CD4-positive, alpha-beta T cell treated with Interferon gamma for 1 hour (primary cell): ENCODE measurements at regions not wholly inside any gene's neighbourhood (a gene's known extent, or its start where the extent isn't known, plus 50 kb on each side); places are given as distances from the start of the nearest gene placed in this dataset.
A peak's percentile ranks its signal among the peaks of the same experiment; 100 is the strongest.

Experiments
- DNase-seq: peaks from one replicate; pipeline ENCODE4 v3.0.0-alpha.2; 2020

DNA sequence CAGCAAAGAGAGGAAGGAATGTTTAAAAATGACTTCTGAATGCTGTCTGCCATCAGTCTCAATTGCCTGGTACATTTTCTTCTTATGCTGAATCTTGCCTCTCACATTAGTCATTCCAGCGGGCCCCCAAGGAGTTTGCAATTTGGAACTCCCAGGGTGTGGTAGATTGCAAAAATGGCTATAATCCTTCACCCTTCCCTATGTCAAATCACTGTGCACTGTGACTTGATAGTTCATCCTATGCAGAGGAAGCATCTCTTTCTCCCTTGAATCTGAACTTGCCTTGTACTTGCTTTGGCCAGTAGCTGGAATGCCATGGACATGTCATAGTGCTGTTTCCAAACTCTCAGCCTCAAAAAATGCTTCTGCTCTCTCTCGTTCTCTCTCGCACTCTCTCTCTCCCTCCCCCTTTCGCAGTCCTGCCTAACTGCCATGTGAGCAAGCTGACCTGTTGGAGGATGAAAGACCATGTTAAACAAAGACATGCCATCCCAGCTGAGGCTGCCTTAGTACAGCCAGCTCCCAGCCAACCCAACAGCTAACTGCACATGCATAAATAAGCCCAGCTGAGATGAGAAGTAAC lies 284.0 kb upstream of the TLE4 start:
- no peak for DNase-seq

DNA sequence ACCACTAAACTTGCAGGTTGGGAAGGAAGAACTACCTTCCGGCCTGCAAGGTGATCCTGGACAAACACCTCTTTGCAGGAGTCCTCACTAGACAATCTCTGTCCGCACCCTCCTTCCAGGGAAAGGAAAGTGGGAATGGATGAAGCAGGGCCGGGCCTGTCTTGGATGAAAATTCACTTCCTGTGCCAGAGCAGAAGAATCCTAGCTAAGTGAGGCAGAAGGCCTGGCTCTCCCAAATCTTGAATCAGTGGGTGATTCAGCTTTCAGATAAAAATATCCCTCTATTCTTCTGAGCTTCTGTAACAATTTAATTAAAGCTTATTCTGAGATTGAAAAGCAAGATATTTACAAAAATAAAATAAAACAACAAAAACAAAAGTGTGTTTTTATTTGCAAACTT lies 281.9 kb upstream of the TLE4 start:
- DNase-seq, result no peak

DNA sequence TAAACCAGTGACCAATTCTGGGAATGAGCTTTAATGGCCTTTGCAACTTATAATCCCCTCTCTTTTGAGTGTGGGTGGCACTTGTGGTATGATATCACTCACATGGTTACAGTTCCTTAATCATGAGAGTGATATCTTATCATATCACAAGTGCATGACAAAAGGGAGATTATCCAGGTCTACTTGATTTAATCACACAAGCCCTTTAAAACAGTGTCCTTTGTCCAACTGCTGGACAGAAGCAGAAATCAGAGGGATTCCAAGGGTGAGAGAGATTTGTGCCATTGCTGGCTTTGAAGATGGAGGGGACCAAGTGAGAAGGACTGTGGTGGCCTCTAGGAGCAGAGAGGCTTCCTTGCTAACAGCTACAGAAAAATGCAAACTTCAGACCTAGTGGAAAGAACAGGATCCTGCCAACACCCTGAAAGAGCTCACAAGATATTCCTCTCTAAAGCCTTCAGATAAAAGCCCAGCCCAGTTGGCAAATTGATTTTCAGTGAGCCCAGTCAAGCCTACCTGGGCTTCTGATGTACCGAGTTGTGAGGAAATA lies 279.0 kb upstream of the TLE4 start:
- no peak for DNase-seq

DNA sequence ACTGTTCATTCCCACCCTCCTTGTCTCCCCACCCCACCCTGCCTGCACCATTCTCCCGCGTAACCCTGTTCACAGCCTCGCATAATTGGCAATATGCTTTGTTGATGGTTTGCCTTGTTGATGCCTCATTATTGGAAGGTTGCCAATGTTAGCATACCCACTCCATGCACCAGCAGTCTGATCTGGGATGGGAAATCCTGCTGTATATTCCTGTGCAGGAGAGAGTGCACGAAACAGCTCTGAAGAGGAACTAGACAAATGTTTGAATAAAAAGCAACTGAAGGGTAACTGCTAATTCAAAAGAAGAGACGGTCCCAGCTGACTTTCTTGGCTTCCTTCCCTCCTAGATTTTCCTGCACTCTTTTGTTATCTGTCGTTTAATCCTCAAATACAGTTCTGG lies 271.7 kb upstream of the TLE4 start:
- no peak for DNase-seq

DNA sequence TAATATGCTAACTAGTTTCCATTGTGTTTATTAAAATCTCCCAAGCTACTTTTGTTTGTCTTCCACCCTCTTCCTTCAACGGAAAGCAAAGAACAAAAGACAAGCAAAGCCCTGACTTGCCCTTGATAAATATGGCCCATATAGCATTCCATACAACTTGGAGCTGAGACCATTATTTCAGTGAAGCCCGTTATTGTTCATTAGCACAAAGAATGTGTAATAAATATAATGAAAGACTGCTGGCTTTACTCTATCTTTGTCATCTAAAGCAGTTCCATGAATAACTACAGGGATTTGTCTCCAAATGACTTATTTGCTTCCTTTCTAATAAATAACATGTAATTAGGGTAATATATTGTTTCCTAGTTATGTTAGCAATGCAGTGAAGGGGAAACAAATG lies 270.7 kb upstream of the TLE4 start:
- no peak for DNase-seq

DNA sequence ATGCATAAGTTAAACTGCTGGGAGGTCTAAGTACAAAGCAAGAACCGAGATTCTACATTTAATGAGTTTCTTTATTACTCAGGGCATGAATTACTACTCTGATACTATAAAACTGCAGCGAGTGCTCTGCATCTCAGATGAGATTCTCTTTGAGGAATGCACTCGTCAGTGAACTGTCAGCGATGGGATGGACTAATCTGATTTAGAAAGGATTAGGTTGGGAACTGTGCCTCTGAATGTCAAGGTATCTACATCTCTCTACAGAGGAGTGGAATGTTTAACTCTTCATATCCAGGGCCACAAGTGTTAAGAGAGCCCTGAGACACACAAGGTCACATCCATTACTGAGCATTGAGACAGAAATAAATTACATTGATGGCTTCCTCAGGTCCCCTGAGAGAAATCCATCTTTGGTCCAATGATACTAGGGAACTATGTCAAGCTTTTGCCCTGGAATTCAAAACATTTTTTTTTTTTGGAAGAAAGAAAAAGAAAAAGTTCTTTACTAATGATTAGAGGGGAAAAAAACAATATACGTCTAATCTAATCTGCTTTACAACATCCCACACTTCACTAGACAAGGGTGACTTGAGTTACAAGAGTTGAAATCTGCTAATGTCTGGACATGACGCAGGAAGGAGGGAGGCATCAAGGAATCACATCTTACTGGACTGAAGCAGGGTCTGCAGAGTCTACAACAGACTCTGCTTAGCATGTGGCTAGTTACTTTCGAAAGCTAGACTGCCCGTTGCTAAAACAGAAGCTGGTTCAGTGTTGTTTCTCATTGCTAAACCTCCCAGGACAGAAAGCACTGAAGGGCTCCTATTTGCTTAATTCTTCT lies 270.0 kb upstream of the TLE4 start:
- no peak for DNase-seq

DNA sequence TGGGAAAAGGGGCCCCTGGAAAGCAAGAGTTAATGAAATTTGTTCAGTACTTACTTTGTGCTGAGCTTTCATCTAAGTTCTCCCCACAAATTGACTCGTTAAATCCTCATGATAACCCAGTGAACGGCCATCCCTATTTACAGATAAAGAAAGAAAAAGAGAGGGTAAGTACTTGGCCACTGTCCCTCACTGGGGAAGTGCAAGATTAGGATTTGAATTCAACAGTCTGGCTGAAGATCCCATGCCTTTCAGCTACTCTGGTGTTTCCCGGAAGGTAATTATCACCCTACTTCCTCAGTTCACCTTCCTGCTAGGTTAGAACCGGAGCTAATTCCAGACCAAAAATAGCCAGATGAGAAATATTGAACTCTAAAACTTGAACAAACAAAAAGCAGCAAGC lies 269.2 kb upstream of the TLE4 start:
- no peak for DNase-seq

DNA sequence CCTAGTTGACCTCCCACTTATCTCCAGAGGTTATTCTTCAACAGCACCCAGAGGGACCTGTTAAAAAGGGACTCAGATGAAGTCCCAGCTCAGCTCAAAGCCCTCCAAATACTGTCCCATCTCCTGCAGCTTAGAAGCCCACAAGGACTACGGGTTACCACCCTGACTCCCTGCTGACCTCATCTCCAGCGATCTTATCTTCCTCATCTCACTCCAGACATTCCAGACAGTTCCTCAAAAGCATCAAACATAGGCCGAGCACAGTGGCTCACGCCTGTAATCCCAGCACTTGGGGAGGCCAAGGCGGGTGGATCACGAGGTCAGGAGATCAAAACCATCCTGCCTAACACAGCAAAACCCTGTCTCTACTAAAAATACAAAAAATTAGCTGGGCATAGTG lies 263.8 kb upstream of the TLE4 start:
- DNase-seq, result no peak

DNA sequence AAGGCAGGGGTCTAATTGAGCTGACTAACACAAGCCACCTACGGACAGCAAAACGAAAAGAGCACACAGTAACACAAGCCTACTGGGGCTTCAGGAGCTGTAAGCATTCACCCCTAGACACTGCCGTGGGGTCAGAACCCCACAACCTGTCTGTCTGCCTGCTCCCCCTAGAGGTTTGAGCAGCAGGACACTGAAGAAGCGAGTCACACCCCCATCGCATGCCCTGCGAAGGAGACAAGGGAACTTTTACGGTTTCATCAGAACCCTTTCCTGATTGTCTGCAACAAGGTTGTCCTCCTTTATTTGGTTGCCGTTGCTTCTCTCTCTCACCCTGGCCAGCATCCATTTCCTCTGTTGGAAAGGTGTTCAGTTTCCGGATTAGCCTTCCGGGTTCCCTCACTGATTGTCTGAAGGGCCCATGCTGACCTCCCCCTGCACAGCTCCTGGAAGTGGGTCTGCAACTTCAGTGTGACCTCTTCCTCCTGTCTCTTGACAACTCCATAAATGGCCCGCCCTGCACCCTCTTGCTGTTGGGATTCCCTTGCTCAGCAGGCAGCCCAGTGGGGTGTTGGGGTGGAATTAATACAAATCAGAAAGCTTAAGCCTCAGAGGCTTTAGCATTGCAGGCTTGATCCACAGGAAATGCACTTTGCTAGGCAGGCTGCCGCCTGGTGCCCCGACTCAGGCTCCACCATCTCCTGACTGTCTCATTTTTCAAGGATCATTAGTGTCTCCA lies 258.9 kb upstream of the TLE4 start:
- no peak for DNase-seq

DNA sequence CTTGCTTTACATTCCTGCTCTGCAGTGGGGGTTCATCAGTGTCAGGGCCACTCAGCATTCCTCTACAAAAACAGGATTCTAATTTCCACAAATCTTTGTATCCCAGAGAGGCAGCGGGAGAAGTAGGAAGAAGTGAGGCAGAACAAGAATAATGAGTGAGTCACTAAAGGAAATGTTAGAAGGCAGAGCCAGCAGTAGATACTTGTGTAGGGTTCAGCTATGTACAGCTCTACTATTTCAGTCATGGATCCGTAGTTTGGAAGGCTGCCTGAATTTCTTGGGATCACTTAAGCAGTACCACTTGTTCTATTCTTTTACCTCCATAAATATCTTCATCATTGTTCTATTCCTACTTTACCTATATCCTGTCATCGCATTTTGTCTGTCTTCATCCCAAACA lies 246.3 kb upstream of the TLE4 start:
- DNase-seq, result no peak

DNA sequence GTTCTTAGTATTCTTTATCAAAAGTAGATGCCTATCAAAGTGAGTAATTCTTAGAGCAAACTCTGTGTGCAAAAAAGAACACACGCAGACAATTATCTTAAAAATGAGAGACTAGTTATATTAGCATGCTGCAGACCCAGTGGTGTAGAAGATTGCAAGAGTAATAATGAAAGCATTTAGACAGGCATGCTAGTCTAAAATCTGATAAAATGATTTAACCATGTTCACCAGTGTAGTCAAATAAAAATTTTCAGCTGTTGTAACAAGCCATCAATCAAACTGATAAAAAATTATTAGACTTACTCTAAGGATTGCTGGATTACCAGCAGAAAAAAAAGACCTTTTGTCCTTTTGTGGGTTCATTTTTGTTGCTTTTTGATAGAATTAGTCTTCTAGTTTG lies 241.9 kb upstream of the TLE4 start:
- no peak for DNase-seq

DNA sequence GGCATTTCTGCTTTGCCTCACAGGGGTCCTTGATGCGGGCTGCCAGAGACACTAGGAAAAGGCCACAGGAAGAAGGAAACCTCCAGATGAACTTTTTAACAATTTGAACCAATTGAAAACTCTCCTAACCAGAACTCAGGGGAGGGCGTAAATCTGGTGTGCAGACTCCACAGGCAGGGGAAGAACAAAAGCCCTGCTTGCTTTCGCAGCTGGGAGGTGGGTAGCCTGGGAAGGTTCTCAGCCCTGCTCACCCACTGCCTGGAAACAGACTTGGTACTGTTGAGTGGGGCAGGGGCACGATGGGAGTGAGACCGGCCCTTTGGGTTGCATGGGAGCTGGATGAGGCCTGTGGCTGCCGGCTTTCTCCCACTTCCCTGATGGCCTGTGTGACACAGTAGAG lies 237.8 kb upstream of the TLE4 start:
- no peak for DNase-seq

DNA sequence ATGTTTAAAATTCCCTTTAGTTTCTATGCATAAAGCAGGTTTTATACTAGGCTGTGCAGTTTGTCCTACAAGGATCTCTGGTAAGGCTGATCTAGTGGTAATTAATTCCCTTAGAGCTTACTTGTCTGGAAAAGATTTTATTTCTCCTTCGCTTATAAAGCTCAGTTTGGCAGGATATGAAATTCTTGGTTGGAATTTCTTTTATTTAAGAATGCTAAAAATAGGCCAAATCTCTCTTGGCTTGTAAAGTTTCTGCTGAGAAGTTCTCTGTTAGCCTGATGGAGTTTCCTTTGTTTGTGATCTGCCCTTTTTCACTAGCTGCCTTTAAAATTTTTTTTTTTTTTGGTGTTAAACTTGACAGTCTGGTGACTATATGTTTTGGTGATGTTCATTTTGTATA lies 237.1 kb upstream of the TLE4 start:
- DNase-seq, result no peak

DNA sequence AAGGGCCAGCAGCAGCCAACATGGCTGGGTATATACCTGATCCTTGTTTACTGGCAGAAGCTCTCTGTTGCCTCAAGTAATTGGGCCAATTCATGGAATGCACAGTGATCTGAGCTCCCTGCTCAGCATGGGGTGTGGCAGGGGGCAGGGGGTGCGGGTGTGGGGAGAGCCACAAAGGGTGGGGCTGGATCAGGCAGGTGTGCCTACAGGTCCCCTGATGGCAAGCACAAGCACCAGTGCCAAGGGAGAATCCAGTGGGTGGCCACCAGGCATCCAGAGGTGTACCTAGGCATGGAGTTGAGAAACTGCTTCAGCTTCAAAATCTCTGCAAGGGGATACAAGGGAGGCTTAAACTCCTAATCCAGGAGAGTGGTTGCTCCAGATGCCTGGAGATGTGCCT lies 235.8 kb upstream of the TLE4 start:
- DNase-seq, result no peak

DNA sequence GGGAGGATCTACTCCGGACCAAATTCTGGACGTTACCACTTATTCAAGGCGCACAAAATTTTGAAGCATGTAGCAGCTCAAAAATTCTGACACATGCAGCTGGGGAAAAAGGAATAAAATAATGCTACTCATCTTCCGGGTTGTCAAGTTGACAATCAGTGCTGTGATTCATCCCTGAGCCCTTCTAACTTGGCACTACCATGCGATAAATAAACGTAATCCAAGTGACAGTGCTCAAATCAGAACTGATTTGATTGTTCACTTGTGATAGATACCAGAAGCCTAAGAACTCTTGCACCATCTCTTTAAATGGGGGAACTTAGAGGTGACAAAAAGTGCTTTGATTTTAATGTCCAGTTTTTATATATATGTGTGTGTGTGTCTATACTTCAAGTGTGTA lies 230.2 kb upstream of the TLE4 start:
- DNase-seq, result no peak

DNA sequence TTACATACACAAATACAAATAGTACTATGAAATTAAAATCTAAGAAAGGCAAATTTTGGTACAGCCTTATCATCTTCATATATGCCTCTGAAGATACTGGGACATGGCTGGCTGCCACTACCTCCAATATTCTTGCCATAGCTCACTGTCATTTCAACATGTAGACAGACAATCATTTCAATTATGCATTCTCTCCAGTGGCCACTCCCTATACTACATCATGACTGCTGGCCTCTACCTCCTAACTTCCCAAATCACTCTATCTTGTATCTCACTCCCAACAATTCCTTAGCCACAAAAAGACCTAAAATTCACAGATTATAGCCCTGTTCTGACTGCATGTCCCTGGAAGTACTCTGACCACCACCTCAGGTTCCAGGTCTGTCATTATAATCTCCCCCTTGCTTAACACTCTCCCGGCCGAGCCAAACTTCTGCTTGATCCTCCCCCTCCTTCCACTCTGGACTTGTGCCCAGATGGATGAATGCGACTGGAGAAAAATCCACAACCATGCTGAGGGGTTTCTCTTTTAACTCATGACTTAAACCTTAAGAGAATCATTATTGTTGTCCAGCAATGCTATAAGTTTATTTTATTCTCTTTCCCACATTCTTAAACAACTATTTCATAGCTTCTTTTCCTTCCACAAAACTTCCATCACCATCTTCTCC lies 225.3 kb upstream of the TLE4 start:
- DNase-seq, result no peak

DNA sequence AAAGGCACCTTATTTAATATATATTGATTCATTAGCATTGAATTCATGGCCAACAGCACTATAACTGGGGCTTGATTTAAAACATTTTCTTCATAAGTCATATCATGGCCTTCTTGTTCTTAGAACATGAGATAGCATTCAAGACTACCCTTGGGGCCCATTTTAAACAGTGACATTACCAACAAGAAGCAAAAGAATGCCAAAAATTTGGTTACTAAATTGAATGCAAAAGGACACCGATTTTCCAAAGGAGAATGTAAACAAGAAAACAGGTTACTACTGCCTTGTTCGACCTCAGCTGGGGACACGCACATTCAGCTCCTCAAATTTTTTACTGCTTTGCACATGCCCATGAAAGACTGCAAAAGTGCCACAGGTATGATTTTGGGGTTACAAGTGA lies 219.4 kb upstream of the TLE4 start:
- DNase-seq, result no peak

DNA sequence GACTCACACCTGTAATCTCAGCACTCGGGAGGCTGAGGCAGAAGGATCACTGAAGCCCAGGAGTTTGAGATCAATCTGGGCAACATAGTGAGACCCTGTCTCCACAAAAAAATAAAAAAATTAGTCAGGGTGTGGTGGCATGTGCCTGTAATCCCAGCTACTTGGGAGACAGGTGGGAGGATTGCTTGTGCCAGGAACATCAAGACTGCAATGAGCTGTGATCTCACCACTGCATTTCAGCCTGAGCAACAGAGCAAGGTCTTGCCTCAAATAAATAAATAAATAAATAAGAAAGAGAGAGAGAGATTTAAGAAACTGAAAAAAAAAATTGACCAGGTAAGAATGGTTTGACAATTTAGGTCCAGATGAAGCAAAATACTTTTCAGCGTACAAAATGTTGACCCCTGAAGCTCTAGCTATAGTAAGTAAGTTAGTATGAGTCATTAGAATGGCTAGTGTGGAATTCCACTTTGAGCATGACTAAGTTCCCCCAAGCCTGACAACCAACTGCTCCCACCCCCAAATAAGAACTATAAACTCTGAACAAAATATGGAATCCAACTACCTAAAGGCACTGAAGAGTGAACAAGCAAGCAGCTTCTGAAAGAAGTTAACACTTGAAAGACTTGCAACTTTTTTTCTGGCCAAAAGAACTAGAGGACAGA lies 217.8 kb upstream of the TLE4 start:
- no peak for DNase-seq

DNA sequence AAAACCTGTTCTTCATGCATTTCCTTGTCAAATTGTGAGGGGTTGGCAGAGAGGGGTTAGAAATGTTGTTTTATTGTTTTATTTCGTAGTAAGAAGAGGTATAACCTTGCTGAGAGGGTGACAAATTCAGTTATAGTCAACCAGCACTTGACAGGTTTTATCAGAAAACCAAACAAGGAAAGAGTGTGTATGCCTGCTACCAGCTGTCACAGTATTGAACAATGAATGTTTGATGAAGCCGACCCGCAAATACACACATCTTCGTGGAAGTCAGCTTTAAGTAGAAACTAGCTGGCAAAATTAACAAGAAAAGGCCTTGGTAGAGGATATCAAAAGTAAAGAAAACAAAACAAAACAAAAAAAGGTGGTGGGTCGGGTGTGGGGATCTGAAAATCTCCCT lies 214.6 kb upstream of the TLE4 start:
- no peak for DNase-seq

DNA sequence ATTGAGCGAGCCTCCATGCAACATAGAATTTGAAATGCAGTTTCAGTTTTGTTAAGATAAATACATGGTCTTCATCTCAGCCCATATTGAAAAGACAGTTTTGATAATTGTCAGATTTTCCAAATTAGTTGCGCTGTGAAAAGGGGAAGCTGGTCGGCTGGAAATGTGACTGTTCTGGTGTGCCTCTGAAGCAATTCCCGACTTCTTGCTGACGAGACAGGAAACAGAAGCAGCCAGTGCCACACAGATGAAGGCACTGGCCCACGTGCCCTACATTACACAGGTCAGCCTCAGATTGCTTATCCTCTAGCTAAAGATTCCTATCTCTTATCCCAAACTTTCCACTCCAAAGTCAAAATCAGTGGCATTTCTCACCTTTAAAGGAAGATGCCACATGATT lies 214.1 kb upstream of the TLE4 start:
- DNase-seq, result peak; percentile 17

DNA sequence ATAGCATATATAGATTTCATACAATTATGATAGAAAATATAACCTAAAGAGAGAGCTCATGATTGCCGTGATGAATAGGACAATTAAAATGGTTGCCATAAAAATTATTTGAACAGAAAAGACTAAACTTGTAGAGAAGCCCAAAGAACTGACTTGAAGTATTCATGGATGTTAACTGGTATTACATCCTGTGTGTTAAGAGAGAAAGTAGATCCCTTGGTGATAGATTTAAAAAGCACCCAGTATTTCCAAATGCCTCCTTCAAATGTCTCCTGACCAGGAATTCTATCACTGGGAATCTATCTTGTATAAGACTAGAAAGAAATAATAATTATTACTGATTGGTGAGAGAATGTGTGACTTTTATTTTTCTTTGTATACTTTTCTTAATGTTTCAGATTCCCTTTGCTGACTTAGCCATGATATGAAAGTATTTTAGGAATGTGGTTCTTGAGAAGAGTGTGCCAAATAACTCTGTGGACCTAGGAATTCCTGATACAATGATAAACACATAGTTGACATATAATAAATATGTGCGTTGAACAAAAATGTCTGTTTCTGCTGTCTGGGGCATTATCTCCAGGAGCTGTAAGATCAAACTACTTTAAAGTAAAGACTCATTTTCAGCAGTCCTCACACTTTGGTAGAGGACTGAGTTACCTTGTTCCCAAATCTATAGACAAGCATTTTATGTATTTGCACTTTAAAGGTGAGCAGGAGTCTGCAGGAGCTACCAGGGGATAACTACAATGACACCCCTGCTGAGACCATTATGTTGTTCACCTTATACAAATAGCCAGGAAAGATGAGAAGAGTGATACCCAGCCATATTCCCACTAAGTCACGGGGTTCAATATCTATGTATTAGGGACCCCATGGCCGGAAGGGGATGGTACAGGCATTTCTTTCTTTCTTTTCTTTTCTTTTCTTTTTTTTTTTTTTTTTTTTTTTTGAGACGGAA lies 211.1 kb upstream of the TLE4 start:
- DNase-seq, result no peak
